GM19035 (cell line): ENCODE measurements at regions not wholly inside any gene's neighbourhood (a gene's known extent, or its start where the extent isn't known, plus 50 kb on each side); places are given as distances from the start of the nearest gene placed in this dataset.

ENCODE experiments used
- ATAC-seq: cut with Tn5 transposase; IDR thresholded peaks from one replicate; pipeline ENCODE4 v1.9.1; 2021; ENCODE audit not compliant: unreplicated experiment

DNA sequence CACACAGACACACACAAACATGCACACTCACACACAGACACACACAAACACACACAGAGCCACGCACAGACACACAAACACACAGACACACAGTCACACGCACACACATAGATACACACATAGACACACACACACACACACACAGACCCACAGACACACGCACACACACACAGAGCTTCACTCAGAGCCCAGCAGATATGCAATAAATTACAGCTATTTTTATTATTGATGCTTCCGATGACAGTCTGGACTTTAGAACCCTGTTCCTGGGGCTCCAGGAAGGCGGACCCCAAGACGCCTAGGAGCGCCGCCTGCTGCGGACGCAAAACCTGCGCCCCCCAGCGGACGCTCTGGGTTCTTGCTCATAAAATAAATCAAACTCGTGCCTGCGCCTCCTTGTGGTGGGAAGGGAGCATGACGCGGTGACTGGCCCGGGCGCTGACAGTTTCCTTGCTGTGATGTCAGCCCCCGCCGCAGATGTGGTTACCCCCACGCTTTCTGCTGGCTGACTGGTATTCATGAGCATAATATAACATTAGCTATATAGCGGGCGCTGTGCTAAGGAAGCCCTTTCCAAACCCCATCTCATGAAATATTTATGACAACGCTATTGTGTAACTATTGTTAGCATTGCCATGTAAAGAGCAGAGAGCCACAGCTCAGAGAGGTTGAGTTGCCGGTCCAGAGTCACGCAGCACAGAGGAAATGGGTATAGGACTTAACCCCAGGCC is 64.4 kb upstream of the TM9SF2 start:
- peak; percentile 45 for ATAC-seq

GRCh38 chr13:99439048-99439447 is 62.2 kb upstream of the TM9SF2 start:
- ATAC-seq = no peak

GRCh38 chr13:99439850-99440604 is 61.2 kb upstream of the TM9SF2 start:
- no peak for ATAC-seq

- ATAC-seq = no peak
Observed at GRCh38 chr13:99442273-99442895, 58.9 kb upstream of the TM9SF2 start.

GRCh38 chr13:99446242-99446641 is 55.0 kb upstream of the TM9SF2 start:
- ATAC-seq = no peak

DNA sequence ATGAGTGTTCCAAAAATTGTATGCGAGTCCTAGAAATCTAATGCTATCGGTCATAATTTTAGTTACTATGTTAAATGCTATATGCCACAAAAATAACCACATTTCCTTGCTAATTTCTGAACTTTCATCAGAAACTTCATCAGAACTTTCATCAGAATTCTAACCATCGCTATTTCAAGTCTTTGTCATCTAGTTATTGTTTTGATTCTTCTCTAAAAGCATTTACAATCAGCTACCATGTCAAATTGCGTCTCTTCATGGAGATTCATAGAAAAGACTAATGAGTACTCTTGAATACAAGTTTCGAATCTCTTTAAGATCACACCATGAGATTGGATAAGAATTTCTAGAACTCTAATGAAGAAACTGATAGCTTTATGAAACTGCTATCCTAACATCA is 52.7 kb upstream of the TM9SF2 start:
- ATAC-seq = no peak

DNA sequence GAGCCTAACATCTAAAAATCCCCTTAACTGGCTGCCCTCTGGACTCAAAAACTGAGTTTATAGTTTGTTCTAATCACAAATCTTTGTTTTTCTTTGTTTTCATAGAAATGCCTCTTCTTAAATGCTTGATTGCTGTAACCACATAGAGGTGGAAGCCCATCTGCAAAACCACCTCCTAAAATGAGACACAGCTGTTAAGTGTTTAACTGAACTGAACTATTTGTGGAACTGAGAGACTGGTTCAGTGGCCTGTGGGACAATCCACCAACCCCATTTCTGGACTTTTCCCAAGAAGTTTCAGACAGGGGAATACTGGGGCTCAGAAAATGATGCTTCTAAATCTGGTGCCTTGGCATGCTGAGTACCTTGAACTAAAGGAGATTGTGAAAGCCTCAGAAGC is 50.9 kb upstream of the TM9SF2 start:
- no peak for ATAC-seq
